GM12878 (cell line): ENCODE measurements at regions not wholly inside any gene's neighbourhood (a gene's known extent, or its start where the extent isn't known, plus 50 kb on each side); places are given as distances from the start of the nearest gene placed in this dataset.

Experiments used
- EZH2 ChIP-seq: IDR thresholded peaks from 2 replicates; pipeline ENCODE4 v1.6.1; 2012; ENCODE audit warnings: low read depth, mild to moderate bottlenecking, control low read depth, inconsistent platforms, low read length, borderline replicate concordance; ENCODE audit not compliant: control insufficient read depth
- FOXM1 ChIP-seq: IDR thresholded peaks from 2 replicates; pipeline ENCODE4 v1.6.1; 2012; ENCODE audit warnings: low read depth, mild to moderate bottlenecking, inconsistent platforms, low read length, moderate library complexity
- GABPA ChIP-seq: IDR thresholded peaks from 2 replicates; pipeline ENCODE4 v1.6.1; 2014; ENCODE audit warnings: antibody characterized with exemption, low read depth, mild to moderate bottlenecking, inconsistent platforms
- POLR2A ChIP-seq: IDR thresholded peaks from 2 replicates; pipeline ENCODE4 v1.6.1; 2011; ENCODE audit warnings: low read depth, mild to moderate bottlenecking, low read length
- RAD51 ChIP-seq: fragments of 450-650 bp; IDR thresholded peaks from 2 replicates; pipeline ENCODE4 v1.6.1; 2016; ENCODE audit warnings: moderate library complexity, mild to moderate bottlenecking, inconsistent platforms
- REST ChIP-seq: IDR thresholded peaks from 2 replicates; pipeline ENCODE4 v1.6.1; 2012; ENCODE audit warnings: mild to moderate bottlenecking, low read depth, low read length
- RFX5 ChIP-seq: IDR thresholded peaks from 2 replicates; pipeline ENCODE4 v1.6.1; 2011; ENCODE audit warnings: low read depth, low read length, improper control_type of control experiment
- SIN3A ChIP-seq: IDR thresholded peaks from 2 replicates; pipeline ENCODE4 v1.6.1; 2012; ENCODE audit warnings: low read depth, low read length, improper control_type of control experiment
- SMC3 ChIP-seq: IDR thresholded peaks from 2 replicates; pipeline ENCODE4 v1.6.1; 2011; ENCODE audit warnings: low read length, improper control_type of control experiment, borderline replicate concordance

- TF ChIP-seq SIN3A (no peak), POLR2A (no peak), FOXM1 (no peak), RFX5 (no peak), SMC3 (no peak), REST (no peak), RAD51 (no peak), EZH2 (no peak), GABPA (no peak)
Observed at GRCh38 chr12:124153392-124153791, 141.5 kb upstream of the RFLNA start.
